ENCODE measurements at regions not wholly inside any gene's neighbourhood (a gene's known extent, or its start where the extent isn't known, plus 50 kb on each side); places are given as distances from the start of the nearest gene placed in this dataset.

- TF ChIP-seq CTCF (IDR thresholded peaks at IDR 0.05) (no peak), POLR2A (IDR thresholded peaks at IDR 0.05) (no peak)
Observed at GRCh38 chr12:25424211-25424731, 128.8 kb downstream of the LMNTD1 start.
